Activated naive CD4-positive, alpha-beta T cell treated with anti-CD3 and anti-CD28 coated beads, Interleukin-2, amount 50 U/mL, for 72 hours (primary cell): ENCODE measurements at regions not wholly inside any gene's neighbourhood (a gene's known extent, or its start where the extent isn't known, plus 50 kb on each side); places are given as distances from the start of the nearest gene placed in this dataset.

Source experiments
- ATAC-seq, 2 donors: fragments of 150-1000 bp; cut with Tn5 transposase; 2 replicates each; pipeline ENCODE4 v1.10.0; 2021; ENCODE audit warnings: mild to moderate bottlenecking in 2 of 2, moderate library complexity in 2 of 2
- DNase-seq, 2 donors: peaks; one replicate each; pipeline ENCODE4 v3.0.0; 2021 to 2022; ENCODE audit warnings: low spot score in 2 of 2
- H3K27ac Mint-ChIP-seq, 2 donors: one replicate each; pipeline ENCODE4 v1.8.0; 2022; ENCODE audit warnings: mild to moderate bottlenecking in 2 of 2, mixed read lengths in 2 of 2
- H3K36me3 Mint-ChIP-seq, 2 donors: one replicate each; pipeline ENCODE4 v1.8.0; 2022; ENCODE audit warnings: mixed read lengths in 2 of 2
- H3K9me3 Mint-ChIP-seq, 2 donors: one replicate each; pipeline ENCODE4 v1.8.0; 2022; ENCODE audit warnings: mixed read lengths in 2 of 2

GRCh38 chr11:105449100-105449734 is 160.7 kb upstream of the GRIA4 start:
- H3K36me3 Mint-ChIP-seq = peaks cover 0 to 8% of the 10 kb centered on the region in 2 donors
- no peak overlapping the region for H3K27ac Mint-ChIP-seq
- ATAC-seq (no peak), DNase-seq (no peak)
- peaks cover 11 to 15% of the 10 kb centered on the region in 2 donors for H3K9me3 Mint-ChIP-seq

GRCh38 chr11:105448703-105449079 is 161.2 kb upstream of the GRIA4 start:
- H3K36me3 Mint-ChIP-seq = peaks cover 0 to 8% of the 10 kb centered on the region in 2 donors
- no peak for DNase-seq
- H3K9me3 Mint-ChIP-seq = peaks cover 12 to 16% of the 10 kb centered on the region in 2 donors
- no peak overlapping the region for H3K27ac Mint-ChIP-seq
- peak; percentile 39 to 59 for ATAC-seq

- Mint-ChIP-seq H3K36me3 (peaks cover 0 to 8% of the 10 kb centered on the region in 2 donors), H3K9me3 (peaks cover 12 to 16% of the 10 kb centered on the region in 2 donors), H3K27ac (no peak overlapping the region)
- ATAC-seq (peak in 1 of 2 donors; percentile 87), DNase-seq (peak in 1 of 2 donors; percentile 33)
Measured at GRCh38 chr11:105447936-105448702, 161.8 kb upstream of the GRIA4 start.

GRCh38 chr11:105443623-105444022 is 166.2 kb upstream of the GRIA4 start:
- H3K9me3 Mint-ChIP-seq = peaks cover 12 to 16% of the 10 kb centered on the region in 2 donors
- no peak overlapping the region for H3K27ac Mint-ChIP-seq
- DNase-seq (no peak), ATAC-seq (no peak)
- peaks cover 0 to 8% of the 10 kb centered on the region in 2 donors for H3K36me3 Mint-ChIP-seq

- Mint-ChIP-seq H3K36me3 (no peaks in the 10 kb centered on the region), H3K27ac (no peak overlapping the region), H3K9me3 (no peaks in the 10 kb centered on the region)
- DNase-seq (no peak), ATAC-seq (no peak)
Measured at GRCh38 chr11:105432241-105432995, 177.5 kb upstream of the GRIA4 start.

GRCh38 chr11:105429096-105429910 is 180.6 kb upstream of the GRIA4 start:
- DNase-seq (no peak), ATAC-seq (no peak)
- Mint-ChIP-seq H3K27ac (no peak overlapping the region), H3K36me3 (no peaks in the 10 kb centered on the region), H3K9me3 (no peaks in the 10 kb centered on the region)

- no peak overlapping the region for H3K27ac Mint-ChIP-seq
- ATAC-seq (no peak), DNase-seq (no peak)
- no peaks in the 10 kb centered on the region for H3K36me3 Mint-ChIP-seq
- no peaks in the 10 kb centered on the region for H3K9me3 Mint-ChIP-seq
Measured at GRCh38 chr11:105407101-105407500, 202.8 kb upstream of the GRIA4 start.

GRCh38 chr11:105401269-105401809 is 208.5 kb upstream of the GRIA4 start:
- H3K36me3 Mint-ChIP-seq = no peaks in the 10 kb centered on the region
- ATAC-seq = no peak
- no peak overlapping the region for H3K27ac Mint-ChIP-seq
- no peaks in the 10 kb centered on the region for H3K9me3 Mint-ChIP-seq
- no peak for DNase-seq

GRCh38 chr11:105399511-105399910 is 210.4 kb upstream of the GRIA4 start:
- DNase-seq = no peak
- Mint-ChIP-seq H3K36me3 (no peaks in the 10 kb centered on the region), H3K9me3 (no peaks in the 10 kb centered on the region), H3K27ac (no peak overlapping the region)
- ATAC-seq = no peak

GRCh38 chr11:105398636-105399035 is 211.2 kb upstream of the GRIA4 start:
- Mint-ChIP-seq H3K27ac (no peak overlapping the region), H3K9me3 (no peaks in the 10 kb centered on the region), H3K36me3 (no peaks in the 10 kb centered on the region)
- DNase-seq (no peak), ATAC-seq (no peak)

GRCh38 chr11:105393326-105393725 is 216.5 kb upstream of the GRIA4 start:
- no peak for DNase-seq

GRCh38 chr11:105392556-105392955 is 217.3 kb upstream of the GRIA4 start:
- H3K27ac Mint-ChIP-seq = no peak overlapping the region
- no peaks in the 10 kb centered on the region for H3K36me3 Mint-ChIP-seq
- H3K9me3 Mint-ChIP-seq = no peaks in the 10 kb centered on the region
- no peak for ATAC-seq
- DNase-seq = no peak

More at GRCh38 chr11:105393326-105393725, 216.5 kb upstream of the GRIA4 start:
- H3K27ac Mint-ChIP-seq = no peak overlapping the region
- no peaks in the 10 kb centered on the region for H3K36me3 Mint-ChIP-seq
- H3K9me3 Mint-ChIP-seq = no peaks in the 10 kb centered on the region
- ATAC-seq = no peak

- no peak overlapping the region for H3K27ac Mint-ChIP-seq
- ATAC-seq (no peak), DNase-seq (no peak)
- H3K36me3 Mint-ChIP-seq = no peaks in the 10 kb centered on the region
- H3K9me3 Mint-ChIP-seq = no peaks in the 10 kb centered on the region
Measured at GRCh38 chr11:105389952-105390351, 219.9 kb upstream of the GRIA4 start.

GRCh38 chr11:105388006-105388405 is 221.9 kb upstream of the GRIA4 start:
- DNase-seq = no peak
- H3K27ac Mint-ChIP-seq = no peak overlapping the region
- H3K9me3 Mint-ChIP-seq = no peaks in the 10 kb centered on the region
- H3K36me3 Mint-ChIP-seq = no peaks in the 10 kb centered on the region
- no peak for ATAC-seq

GRCh38 chr11:105381941-105382340 is 227.9 kb upstream of the GRIA4 start:
- DNase-seq (no peak), ATAC-seq (no peak)
- no peaks in the 10 kb centered on the region for H3K9me3 Mint-ChIP-seq
- no peak overlapping the region for H3K27ac Mint-ChIP-seq
- no peaks in the 10 kb centered on the region for H3K36me3 Mint-ChIP-seq

- Mint-ChIP-seq H3K9me3 (peaks cover 6 to 11% of the 10 kb centered on the region in 2 donors), H3K27ac (no peak overlapping the region), H3K36me3 (peaks cover 0 to 6% of the 10 kb centered on the region in 2 donors)
- DNase-seq (no peak), ATAC-seq (no peak)
Measured at GRCh38 chr11:105377870-105378269, 232.0 kb upstream of the GRIA4 start.
